GM12892 (cell line): ENCODE measurements at regions not wholly inside any gene's neighbourhood (a gene's known extent, or its start where the extent isn't known, plus 50 kb on each side); places are given as distances from the start of the nearest gene placed in this dataset.

Source experiments
- POLR2A ChIP-seq: IDR thresholded peaks from 2 replicates; pipeline ENCODE4 v1.6.1; 2011; ENCODE audit warnings: low read depth, low read length, control low read depth
- TAF1 ChIP-seq: IDR thresholded peaks from 2 replicates; pipeline ENCODE4 v1.6.1; 2011; ENCODE audit warnings: low read depth, mild to moderate bottlenecking, control low read depth, low read length, borderline replicate concordance

DNA sequence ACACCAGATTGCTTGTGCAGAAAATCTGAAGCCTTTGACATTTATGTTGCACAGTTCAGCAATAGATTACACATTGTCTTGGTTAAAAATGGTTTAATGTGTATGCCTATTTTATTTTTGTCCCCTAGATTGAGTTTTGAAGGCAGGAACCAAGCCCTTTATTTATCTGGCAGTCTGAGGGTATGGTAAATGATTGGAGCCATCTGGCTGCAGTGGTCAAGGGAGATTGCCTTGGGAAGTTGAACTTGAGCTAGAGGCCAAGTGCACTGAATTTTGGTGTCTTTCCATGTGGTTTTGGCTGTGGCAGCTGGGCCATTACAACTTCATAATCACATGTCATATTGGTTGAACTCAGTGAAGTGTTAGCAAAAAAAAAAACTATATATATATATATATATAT, 248.7 kb upstream of the C2CD4B start:
- no peak for TF ChIP-seq TAF1
- TF ChIP-seq POLR2A, result no peak
